ENCODE measurements at regions not wholly inside any gene's neighbourhood (a gene's known extent, or its start where the extent isn't known, plus 50 kb on each side); places are given as distances from the start of the nearest gene placed in this dataset.
"Not testable (repeated sequence)": the region's sequence is repeated elsewhere in the genome, so short reads cannot be mapped to it uniquely, and the experiment has no call there.

GRCh38 chr5:18526792-18527405 lies 892.6 kb downstream of the TAF11L14 start:
- H3K27ac ChIP-seq (ENCODE audit: low read depth, low read length), result no peak overlapping the region
- no peaks in the 10 kb centered on the region for H3K9me3 ChIP-seq (ENCODE audit: low read length)
- no peaks in the 10 kb centered on the region for H3K4me1 ChIP-seq (ENCODE audit: insufficient read depth, low read length)
- no peak overlapping the region for H3K4me3 ChIP-seq (ENCODE audit: low read depth in 1 of 2, low read length in 2 of 2)
- no peaks in the 10 kb centered on the region for H3K27me3 ChIP-seq (ENCODE audit: control insufficient read depth in 1 of 2, insufficient read depth in 2 of 2, low read length in 2 of 2)
- H3K9ac ChIP-seq (ENCODE audit: low read length), result no peak overlapping the region
- no peaks in the 10 kb centered on the region for H3K36me3 ChIP-seq (ENCODE audit: insufficient read depth, low read length)

- no peaks in the 10 kb centered on the region for H3K27me3 ChIP-seq (ENCODE audit: control insufficient read depth in 1 of 2, insufficient read depth in 2 of 2, low read length in 2 of 2)
- H3K9ac ChIP-seq (ENCODE audit: low read length), result no peak overlapping the region
- H3K4me3 ChIP-seq (ENCODE audit: low read depth in 1 of 2, low read length in 2 of 2), result no peak overlapping the region
- H3K36me3 ChIP-seq (ENCODE audit: insufficient read depth, low read length), result no peaks in the 10 kb centered on the region
- no peaks in the 10 kb centered on the region for H3K9me3 ChIP-seq (ENCODE audit: low read length)
- H3K4me1 ChIP-seq (ENCODE audit: insufficient read depth, low read length), result no peaks in the 10 kb centered on the region
- no peak overlapping the region for H3K27ac ChIP-seq (ENCODE audit: low read depth, low read length)
These were observed 898.9 kb downstream of the TAF11L14 start for GRCh38 chr5:18533137-18533536.

GRCh38 chr5:18534119-18534518 lies 899.9 kb downstream of the TAF11L14 start:
- Histone ChIP-seq H3K9me3 (ENCODE audit: low read length) (no peaks in the 10 kb centered on the region), H3K9ac (ENCODE audit: low read length) (no peak overlapping the region), H3K4me1 (ENCODE audit: insufficient read depth, low read length) (no peaks in the 10 kb centered on the region), H3K27ac (ENCODE audit: low read depth, low read length) (no peak overlapping the region), H3K36me3 (ENCODE audit: insufficient read depth, low read length) (no peaks in the 10 kb centered on the region), H3K4me3 (ENCODE audit: low read depth in 1 of 2, low read length in 2 of 2) (no peak overlapping the region), H3K27me3 (ENCODE audit: control insufficient read depth in 1 of 2, insufficient read depth in 2 of 2, low read length in 2 of 2) (no peaks in the 10 kb centered on the region)

GRCh38 chr5:18535753-18536152 lies 901.5 kb downstream of the TAF11L14 start:
- not testable (repeated sequence) for H3K27ac ChIP-seq (ENCODE audit: low read depth, low read length); H3K9ac ChIP-seq (ENCODE audit: low read length); H3K4me1 ChIP-seq (ENCODE audit: insufficient read depth, low read length); H3K4me3 ChIP-seq (ENCODE audit: low read depth in 1 of 2, low read length in 2 of 2); H3K9me3 ChIP-seq (ENCODE audit: low read length); H3K27me3 ChIP-seq (ENCODE audit: control insufficient read depth in 1 of 2, insufficient read depth in 2 of 2, low read length in 2 of 2); H3K36me3 ChIP-seq (ENCODE audit: insufficient read depth, low read length)

GRCh38 chr5:18544421-18544820 lies 910.2 kb downstream of the TAF11L14 start:
- H3K36me3 ChIP-seq (ENCODE audit: insufficient read depth, low read length), result no peaks in the 10 kb centered on the region
- no peaks in the 10 kb centered on the region for H3K9me3 ChIP-seq (ENCODE audit: low read length)
- no peak overlapping the region for H3K4me3 ChIP-seq (ENCODE audit: low read depth in 1 of 2, low read length in 2 of 2)
- no peaks in the 10 kb centered on the region for H3K4me1 ChIP-seq (ENCODE audit: insufficient read depth, low read length)
- no peak overlapping the region for H3K9ac ChIP-seq (ENCODE audit: low read length)
- no peaks in the 10 kb centered on the region for H3K27me3 ChIP-seq (ENCODE audit: control insufficient read depth in 1 of 2, insufficient read depth in 2 of 2, low read length in 2 of 2)
- H3K27ac ChIP-seq (ENCODE audit: low read depth, low read length), result no peak overlapping the region

- no peaks in the 10 kb centered on the region for H3K9me3 ChIP-seq (ENCODE audit: low read length)
- H3K27ac ChIP-seq (ENCODE audit: low read depth, low read length), result no peak overlapping the region
- no peaks in the 10 kb centered on the region for H3K36me3 ChIP-seq (ENCODE audit: insufficient read depth, low read length)
- H3K4me1 ChIP-seq (ENCODE audit: insufficient read depth, low read length), result no peaks in the 10 kb centered on the region
- no peak overlapping the region for H3K9ac ChIP-seq (ENCODE audit: low read length)
- H3K27me3 ChIP-seq (ENCODE audit: control insufficient read depth in 1 of 2, insufficient read depth in 2 of 2, low read length in 2 of 2), result no peaks in the 10 kb centered on the region
- H3K4me3 ChIP-seq (ENCODE audit: low read depth in 1 of 2, low read length in 2 of 2), result no peak overlapping the region
These were observed 912.3 kb downstream of the TAF11L14 start for GRCh38 chr5:18546591-18546990.

- Histone ChIP-seq H3K9me3 (ENCODE audit: low read length) (no peaks in the 10 kb centered on the region), H3K4me1 (ENCODE audit: insufficient read depth, low read length) (no peaks in the 10 kb centered on the region), H3K4me3 (ENCODE audit: low read depth in 1 of 2, low read length in 2 of 2) (no peak overlapping the region), H3K36me3 (ENCODE audit: insufficient read depth, low read length) (no peaks in the 10 kb centered on the region), H3K9ac (ENCODE audit: low read length) (no peak overlapping the region), H3K27me3 (ENCODE audit: control insufficient read depth in 1 of 2, insufficient read depth in 2 of 2, low read length in 2 of 2) (no peaks in the 10 kb centered on the region), H3K27ac (ENCODE audit: low read depth, low read length) (no peak overlapping the region)
These were observed 917.5 kb downstream of the TAF11L14 start for GRCh38 chr5:18551716-18552115.

GRCh38 chr5:18553269-18553668 lies 919.0 kb downstream of the TAF11L14 start:
- no peak overlapping the region for H3K4me3 ChIP-seq (ENCODE audit: low read depth in 1 of 2, low read length in 2 of 2)
- no peaks in the 10 kb centered on the region for H3K27me3 ChIP-seq (ENCODE audit: control insufficient read depth in 1 of 2, insufficient read depth in 2 of 2, low read length in 2 of 2)
- no peak overlapping the region for H3K27ac ChIP-seq (ENCODE audit: low read depth, low read length)
- no peak overlapping the region for H3K9ac ChIP-seq (ENCODE audit: low read length)
- no peaks in the 10 kb centered on the region for H3K36me3 ChIP-seq (ENCODE audit: insufficient read depth, low read length)
- H3K4me1 ChIP-seq (ENCODE audit: insufficient read depth, low read length), result no peaks in the 10 kb centered on the region
- no peaks in the 10 kb centered on the region for H3K9me3 ChIP-seq (ENCODE audit: low read length)

- H3K9me3 ChIP-seq (ENCODE audit: low read length), result no peaks in the 10 kb centered on the region
- H3K4me1 ChIP-seq (ENCODE audit: insufficient read depth, low read length), result no peaks in the 10 kb centered on the region
- H3K4me3 ChIP-seq (ENCODE audit: low read depth in 1 of 2, low read length in 2 of 2), result no peak overlapping the region
- H3K36me3 ChIP-seq (ENCODE audit: insufficient read depth, low read length), result no peaks in the 10 kb centered on the region
- H3K27me3 ChIP-seq (ENCODE audit: control insufficient read depth in 1 of 2, insufficient read depth in 2 of 2, low read length in 2 of 2), result no peaks in the 10 kb centered on the region
- H3K9ac ChIP-seq (ENCODE audit: low read length), result no peak overlapping the region
- H3K27ac ChIP-seq (ENCODE audit: low read depth, low read length), result no peak overlapping the region
These were observed 926.3 kb downstream of the TAF11L14 start for GRCh38 chr5:18560602-18561001.

- Histone ChIP-seq H3K27me3 (ENCODE audit: control insufficient read depth in 1 of 2, insufficient read depth in 2 of 2, low read length in 2 of 2) (no peaks in the 10 kb centered on the region), H3K36me3 (ENCODE audit: insufficient read depth, low read length) (no peaks in the 10 kb centered on the region), H3K9me3 (ENCODE audit: low read length) (no peaks in the 10 kb centered on the region), H3K9ac (ENCODE audit: low read length) (no peak overlapping the region), H3K4me1 (ENCODE audit: insufficient read depth, low read length) (no peaks in the 10 kb centered on the region), H3K4me3 (ENCODE audit: low read depth in 1 of 2, low read length in 2 of 2) (no peak overlapping the region), H3K27ac (ENCODE audit: low read depth, low read length) (no peak overlapping the region)
These were observed 929.6 kb downstream of the TAF11L14 start for GRCh38 chr5:18563853-18564252.

GRCh38 chr5:18566671-18567070 lies 932.4 kb downstream of the TAF11L14 start:
- no peaks in the 10 kb centered on the region for H3K27me3 ChIP-seq (ENCODE audit: control insufficient read depth in 1 of 2, insufficient read depth in 2 of 2, low read length in 2 of 2)
- H3K9ac ChIP-seq (ENCODE audit: low read length), result no peak overlapping the region
- H3K36me3 ChIP-seq (ENCODE audit: insufficient read depth, low read length), result no peaks in the 10 kb centered on the region
- H3K4me3 ChIP-seq (ENCODE audit: low read depth in 1 of 2, low read length in 2 of 2), result no peak overlapping the region
- no peaks in the 10 kb centered on the region for H3K9me3 ChIP-seq (ENCODE audit: low read length)
- no peaks in the 10 kb centered on the region for H3K4me1 ChIP-seq (ENCODE audit: insufficient read depth, low read length)
- H3K27ac ChIP-seq (ENCODE audit: low read depth, low read length), result no peak overlapping the region

GRCh38 chr5:18576586-18576985 lies 942.3 kb downstream of the TAF11L14 start:
- H3K9me3 ChIP-seq (ENCODE audit: low read length), result no peaks in the 10 kb centered on the region
- H3K4me3 ChIP-seq (ENCODE audit: low read depth in 1 of 2, low read length in 2 of 2), result no peak overlapping the region
- H3K4me1 ChIP-seq (ENCODE audit: insufficient read depth, low read length), result no peaks in the 10 kb centered on the region
- H3K36me3 ChIP-seq (ENCODE audit: insufficient read depth, low read length), result no peaks in the 10 kb centered on the region
- no peak overlapping the region for H3K9ac ChIP-seq (ENCODE audit: low read length)
- no peak overlapping the region for H3K27ac ChIP-seq (ENCODE audit: low read depth, low read length)
- H3K27me3 ChIP-seq (ENCODE audit: control insufficient read depth in 1 of 2, insufficient read depth in 2 of 2, low read length in 2 of 2), result no peaks in the 10 kb centered on the region

All from muscle layer of colon (tissue), 2 donors.